GM10266 (cell line): ENCODE measurements at regions not wholly inside any gene's neighbourhood (a gene's known extent, or its start where the extent isn't known, plus 50 kb on each side); places are given as distances from the start of the nearest gene placed in this dataset.
"Not testable (repeated sequence)": the region's sequence is repeated elsewhere in the genome, so short reads cannot be mapped to it uniquely, and the experiment has no call there.

ENCODE experiments used
- DNase-seq: peaks from one replicate; pipeline ENCODE4 v3.0.0; 2012; ENCODE audit errors: extremely low spot score
- TF ChIP-seq, protein P1 (sequence below): IDR thresholded peaks from 2 replicates; pipeline ENCODE4 v1.5.1; 2012; ENCODE audit warnings: mild to moderate bottlenecking, low read depth; ENCODE audit not compliant: control insufficient read depth, insufficient read depth; ENCODE audit errors: missing control alignments

DNA sequence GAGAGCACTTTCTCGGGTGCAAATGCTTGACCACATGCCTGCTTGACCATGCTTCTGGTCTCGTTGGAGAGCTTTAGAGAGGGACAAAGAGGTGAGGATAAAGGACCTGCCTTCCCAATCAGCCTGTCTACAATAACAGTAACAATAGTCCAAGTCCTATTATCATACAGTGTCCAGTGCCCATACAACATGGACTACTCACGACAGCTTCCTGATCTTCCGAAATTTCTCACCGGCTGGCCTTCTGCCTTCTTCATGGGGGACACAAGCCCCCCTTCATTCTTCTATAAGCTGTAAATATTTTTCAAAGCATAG lies 329.0 kb downstream of the PAX3 start:
- DNase-seq, result no peak
- TF ChIP-seq, protein P1, sequence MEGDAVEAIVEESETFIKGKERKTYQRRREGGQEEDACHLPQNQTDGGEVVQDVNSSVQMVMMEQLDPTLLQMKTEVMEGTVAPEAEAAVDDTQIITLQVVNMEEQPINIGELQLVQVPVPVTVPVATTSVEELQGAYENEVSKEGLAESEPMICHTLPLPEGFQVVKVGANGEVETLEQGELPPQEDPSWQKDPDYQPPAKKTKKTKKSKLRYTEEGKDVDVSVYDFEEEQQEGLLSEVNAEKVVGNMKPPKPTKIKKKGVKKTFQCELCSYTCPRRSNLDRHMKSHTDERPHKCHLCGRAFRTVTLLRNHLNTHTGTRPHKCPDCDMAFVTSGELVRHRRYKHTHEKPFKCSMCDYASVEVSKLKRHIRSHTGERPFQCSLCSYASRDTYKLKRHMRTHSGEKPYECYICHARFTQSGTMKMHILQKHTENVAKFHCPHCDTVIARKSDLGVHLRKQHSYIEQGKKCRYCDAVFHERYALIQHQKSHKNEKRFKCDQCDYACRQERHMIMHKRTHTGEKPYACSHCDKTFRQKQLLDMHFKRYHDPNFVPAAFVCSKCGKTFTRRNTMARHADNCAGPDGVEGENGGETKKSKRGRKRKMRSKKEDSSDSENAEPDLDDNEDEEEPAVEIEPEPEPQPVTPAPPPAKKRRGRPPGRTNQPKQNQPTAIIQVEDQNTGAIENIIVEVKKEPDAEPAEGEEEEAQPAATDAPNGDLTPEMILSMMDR, result no peak

DNA sequence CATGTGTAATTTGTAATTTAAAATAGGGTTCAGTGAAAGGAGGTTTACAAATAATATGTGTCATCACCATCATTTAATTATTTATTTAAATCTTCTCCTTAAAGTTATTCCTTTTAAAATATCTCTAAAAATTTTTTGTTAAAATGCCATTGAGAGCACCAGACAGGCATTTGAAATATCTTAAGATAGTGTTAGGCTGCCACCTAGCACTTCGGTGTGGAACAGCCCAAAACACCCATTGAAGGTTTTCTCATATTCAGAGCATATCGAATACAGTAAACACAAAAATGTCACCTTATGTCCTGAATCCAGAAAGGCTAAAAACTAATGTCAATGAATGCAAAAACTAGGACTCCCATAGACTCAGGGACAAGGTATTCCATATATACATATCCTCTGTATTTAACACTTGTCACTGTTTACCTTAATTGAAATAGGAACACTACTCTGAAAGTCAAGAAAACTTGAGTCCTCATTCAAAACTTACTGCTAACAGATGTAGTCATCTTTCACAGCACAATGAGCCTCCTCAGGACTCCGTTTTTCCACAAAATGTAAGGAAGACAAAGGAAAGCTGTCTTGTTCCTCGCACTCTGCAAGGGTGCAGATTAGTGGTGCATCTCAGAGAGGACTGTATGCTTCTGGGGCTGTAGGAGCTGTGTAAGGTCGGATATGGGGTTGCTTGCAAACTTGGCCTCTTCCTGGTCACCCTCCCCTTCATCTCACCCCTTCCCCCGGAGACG lies 329.5 kb downstream of the PAX3 start:
- DNase-seq, result peak; percentile 44
- TF ChIP-seq, protein P1, result peak; percentile 57

DNA sequence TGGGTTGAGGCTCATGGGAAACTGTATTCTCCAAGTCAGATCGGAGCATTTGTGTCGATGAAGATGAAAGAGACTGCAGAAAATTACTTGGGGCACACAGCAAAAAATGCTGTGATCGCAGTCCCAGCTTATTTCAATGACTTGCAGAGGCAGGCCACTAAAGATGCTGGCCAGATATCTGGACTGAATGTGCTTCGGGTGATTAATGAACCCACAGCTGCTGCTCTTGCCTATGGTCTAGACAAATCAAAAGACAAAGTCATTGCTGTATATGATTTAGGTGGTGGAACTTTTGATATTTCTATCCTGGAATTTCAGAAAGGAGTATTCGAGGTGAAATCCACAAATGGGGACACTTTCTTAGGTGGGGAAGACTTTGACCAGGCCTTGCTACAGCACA lies 336.6 kb downstream of the PAX3 start:
- no peak for DNase-seq
- TF ChIP-seq, protein P1, result no peak

DNA sequence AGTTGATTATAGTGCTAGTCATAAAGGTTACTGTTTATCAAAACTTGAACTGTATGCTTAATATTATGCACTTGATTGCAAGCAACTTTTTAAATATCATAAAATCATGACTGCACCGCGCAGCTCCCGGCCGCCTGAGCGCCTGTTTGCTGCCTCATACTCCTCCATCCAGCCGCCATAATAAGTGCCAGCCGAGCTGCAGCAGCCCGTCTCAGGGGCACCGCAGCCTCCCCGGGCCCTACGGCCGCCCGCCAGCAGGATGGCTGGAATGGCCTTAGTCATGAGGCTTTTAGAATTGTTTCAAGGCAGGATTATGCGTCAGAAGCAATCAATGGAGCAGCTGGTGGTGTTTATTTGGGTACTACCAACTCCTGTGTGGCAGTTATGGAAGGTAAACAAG lies 337.2 kb downstream of the PAX3 start:
- DNase-seq, result no peak
- TF ChIP-seq, protein P1, result no peak

DNA sequence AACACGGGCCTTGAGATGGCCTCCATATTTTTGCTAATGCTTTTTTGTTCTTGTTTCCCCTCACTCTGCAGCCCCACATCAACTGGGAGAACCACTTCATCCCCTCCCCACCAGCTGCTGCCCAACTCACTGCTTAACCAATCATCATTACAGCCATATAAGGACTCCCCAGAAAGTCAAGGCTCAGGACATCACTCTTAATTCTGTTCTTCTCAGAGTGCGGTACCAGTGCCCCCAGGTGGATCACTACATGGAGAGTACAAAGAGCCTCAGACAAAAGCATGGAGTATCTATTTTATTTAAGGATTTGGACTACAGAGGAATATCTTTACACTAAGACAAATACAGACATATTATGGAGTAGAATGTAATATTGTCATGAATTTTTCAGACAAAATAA lies 340.6 kb downstream of the PAX3 start:
- DNase-seq, result no peak
- TF ChIP-seq, protein P1, result no peak

DNA sequence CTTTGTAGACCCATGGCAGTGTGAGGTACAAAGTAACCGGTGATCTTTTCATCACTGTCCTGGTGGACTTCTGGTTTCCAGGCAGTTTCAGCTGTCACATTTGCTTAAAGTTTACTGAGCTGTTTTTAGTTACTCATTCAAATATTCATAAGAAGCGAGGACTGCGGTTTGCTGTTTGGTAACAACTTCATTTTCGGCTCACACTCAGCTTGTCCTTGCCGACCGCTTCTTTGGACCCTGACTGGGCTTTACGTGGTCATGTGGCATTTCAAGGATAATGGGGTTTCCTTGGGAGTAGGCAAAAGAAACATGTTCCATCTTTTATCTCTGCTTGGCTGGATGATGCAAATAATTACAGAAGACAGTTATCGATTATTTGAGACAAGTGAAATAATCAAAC lies 350.7 kb downstream of the PAX3 start:
- TF ChIP-seq, protein P1, result no peak
- DNase-seq, result no peak

DNA sequence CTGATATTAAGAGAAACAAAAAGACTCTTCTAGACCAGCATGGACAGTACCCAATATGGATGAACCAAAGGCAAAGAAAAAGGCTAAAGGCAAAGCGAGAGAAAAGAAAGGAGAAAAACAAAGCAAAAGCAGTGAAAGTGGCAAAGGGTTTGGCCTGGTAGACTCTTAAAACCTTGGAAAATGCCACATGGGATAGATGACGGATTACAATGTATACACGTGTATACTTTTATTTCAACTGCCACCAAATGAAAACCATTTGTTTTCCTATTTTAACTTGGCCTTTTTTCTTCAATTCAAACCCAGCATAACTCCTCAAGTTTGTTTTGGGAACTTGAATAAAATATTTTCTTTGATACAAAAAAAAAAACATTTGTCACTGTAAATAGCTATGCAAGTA lies 354.3 kb downstream of the PAX3 start:
- not testable (repeated sequence) for DNase-seq
